Gastroesophageal sphincter (tissue), 3 donors: ENCODE measurements at regions not wholly inside any gene's neighbourhood (a gene's known extent, or its start where the extent isn't known, plus 50 kb on each side); places are given as distances from the start of the nearest gene placed in this dataset.

ENCODE experiments used
- POLR2A ChIP-seq, 2 donors: fragments of 450-650 bp; IDR thresholded peaks; one replicate each; pipeline ENCODE4 v1.6.1; 2017; ENCODE audit warnings: antibody characterized with exemption in 2 of 2, mild to moderate bottlenecking in 2 of 2, moderate library complexity in 1 of 2
- POLR2AphosphoS5 ChIP-seq: sonication (generic); formaldehyde crosslinking; IDR thresholded peaks from one replicate; pipeline ENCODE4 v1.6.1; 2017; ENCODE audit warnings: antibody characterized with exemption
- TF ChIP-seq, protein P1 (sequence below), 4 experiments: fragments of 200-600 bp in 2 of 4; fragments of 450-650 bp in 2 of 4; sonication (generic) in 1 of 4; IDR thresholded peaks; one replicate each; pipeline ENCODE4 v1.5.1; 2017 to 2019; ENCODE audit warnings: antibody characterized with exemption in 4 of 4, mild to moderate bottlenecking in 2 of 4, moderate library complexity in 2 of 4

DNA sequence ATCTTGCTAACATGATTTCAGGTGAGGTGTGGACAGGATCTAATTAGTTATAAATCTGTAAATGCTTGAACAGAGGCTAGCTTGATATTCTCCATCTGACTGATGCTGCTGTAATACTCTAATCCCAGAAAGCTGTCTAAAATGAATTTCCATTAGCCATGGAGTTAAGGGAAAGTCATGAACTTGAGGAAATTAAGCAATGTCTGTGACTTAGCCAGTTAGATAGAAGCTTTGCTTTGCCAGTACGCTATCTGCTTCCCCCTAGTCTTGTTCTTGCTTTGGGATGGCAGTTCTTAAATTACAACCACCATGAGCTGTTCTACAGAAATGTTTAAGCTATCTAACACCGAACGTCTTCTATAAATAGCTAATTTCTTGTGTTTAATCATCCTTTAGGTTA lies 195.7 kb downstream of the PRL start:
- no peak for TF ChIP-seq POLR2A (IDR thresholded peaks at IDR 0.05)
- TF ChIP-seq, protein P1, sequence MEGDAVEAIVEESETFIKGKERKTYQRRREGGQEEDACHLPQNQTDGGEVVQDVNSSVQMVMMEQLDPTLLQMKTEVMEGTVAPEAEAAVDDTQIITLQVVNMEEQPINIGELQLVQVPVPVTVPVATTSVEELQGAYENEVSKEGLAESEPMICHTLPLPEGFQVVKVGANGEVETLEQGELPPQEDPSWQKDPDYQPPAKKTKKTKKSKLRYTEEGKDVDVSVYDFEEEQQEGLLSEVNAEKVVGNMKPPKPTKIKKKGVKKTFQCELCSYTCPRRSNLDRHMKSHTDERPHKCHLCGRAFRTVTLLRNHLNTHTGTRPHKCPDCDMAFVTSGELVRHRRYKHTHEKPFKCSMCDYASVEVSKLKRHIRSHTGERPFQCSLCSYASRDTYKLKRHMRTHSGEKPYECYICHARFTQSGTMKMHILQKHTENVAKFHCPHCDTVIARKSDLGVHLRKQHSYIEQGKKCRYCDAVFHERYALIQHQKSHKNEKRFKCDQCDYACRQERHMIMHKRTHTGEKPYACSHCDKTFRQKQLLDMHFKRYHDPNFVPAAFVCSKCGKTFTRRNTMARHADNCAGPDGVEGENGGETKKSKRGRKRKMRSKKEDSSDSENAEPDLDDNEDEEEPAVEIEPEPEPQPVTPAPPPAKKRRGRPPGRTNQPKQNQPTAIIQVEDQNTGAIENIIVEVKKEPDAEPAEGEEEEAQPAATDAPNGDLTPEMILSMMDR (IDR thresholded peaks at IDR 0.05), result no peak
- no peak for TF ChIP-seq POLR2AphosphoS5
